T-helper 17 cell (primary cell): ENCODE measurements at regions not wholly inside any gene's neighbourhood (a gene's known extent, or its start where the extent isn't known, plus 50 kb on each side); places are given as distances from the start of the nearest gene placed in this dataset.

Experiments
- ATAC-seq: fragments of 150-1000 bp; cut with Tn5 transposase; 2 replicates; pipeline ENCODE4 v1.10.0; 2021; ENCODE audit warnings: mild to moderate bottlenecking, moderate library complexity
- DNase-seq, 3 donors: peaks; one replicate each; pipeline versions ENCODE4 v3.0.0 to v3.0.0-alpha.2; 2020 to 2021
- H3K9me3 ChIP-seq: one replicate; pipeline ENCODE4 v1.7.0; 2013; ENCODE audit warnings: low read length, mild to moderate bottlenecking; ENCODE audit not compliant: control insufficient read depth, poor library complexity, severe bottlenecking
- H3K27ac Mint-ChIP-seq: one replicate; pipeline ENCODE4 v1.8.0; 2022; ENCODE audit warnings: mild to moderate bottlenecking, moderate library complexity, mixed read lengths
- H3K27me3 Mint-ChIP-seq: one replicate; pipeline ENCODE4 v1.8.0; 2022; ENCODE audit warnings: mixed read lengths
- H3K36me3 Mint-ChIP-seq: one replicate; pipeline ENCODE4 v1.8.0; 2022; ENCODE audit warnings: low read depth, mixed read lengths
- H3K4me1 Mint-ChIP-seq: one replicate; pipeline ENCODE4 v1.8.0; 2022; ENCODE audit warnings: mild to moderate bottlenecking, mixed read lengths
- H3K4me3 Mint-ChIP-seq: one replicate; pipeline ENCODE4 v1.8.0; 2022; ENCODE audit warnings: mild to moderate bottlenecking, moderate library complexity, mixed read lengths

GRCh38 chr2:238638982-238639628, 208.8 kb upstream of the TWIST2 start:
- H3K27me3 Mint-ChIP-seq, result peaks cover 58% of the 10 kb centered on the region
- H3K27ac Mint-ChIP-seq, result no peak overlapping the region
- no peak overlapping the region for H3K4me3 Mint-ChIP-seq
- H3K4me1 Mint-ChIP-seq, result no peaks in the 10 kb centered on the region
- no peaks in the 10 kb centered on the region for H3K36me3 Mint-ChIP-seq
- ATAC-seq, result no peak
- no peak for DNase-seq
- no peaks in the 10 kb centered on the region for H3K9me3 ChIP-seq

- Mint-ChIP-seq H3K36me3 (no peaks in the 10 kb centered on the region), H3K27ac (no peak overlapping the region), H3K4me3 (no peak overlapping the region), H3K4me1 (no peaks in the 10 kb centered on the region), H3K27me3 (peaks cover 48% of the 10 kb centered on the region)
- ATAC-seq (no peak), DNase-seq (no peak)
- H3K9me3 ChIP-seq, result no peaks in the 10 kb centered on the region
Observed at GRCh38 chr2:238640486-238640885, 207.4 kb upstream of the TWIST2 start.

DNA sequence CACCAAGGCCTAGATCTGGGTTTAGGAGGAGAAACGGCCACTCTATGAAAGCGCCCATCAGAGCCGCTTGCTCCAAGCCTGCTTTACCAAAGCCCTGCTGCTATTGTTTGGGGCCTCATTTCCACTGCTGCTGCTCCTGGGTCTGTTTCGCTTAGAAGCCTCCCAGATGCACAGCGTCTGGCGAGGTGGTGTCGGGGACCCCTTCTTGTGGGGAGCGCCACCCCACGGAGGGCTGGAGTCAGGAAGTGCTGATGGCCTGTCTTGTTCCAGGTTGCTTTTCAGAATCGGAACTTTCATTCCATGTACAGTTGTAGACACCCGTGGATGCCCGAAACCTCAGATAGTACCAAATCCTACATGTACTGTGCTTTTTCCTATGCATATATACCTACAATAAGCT, 204.9 kb upstream of the TWIST2 start:
- Mint-ChIP-seq H3K27ac (no peak overlapping the region), H3K4me1 (no peaks in the 10 kb centered on the region), H3K36me3 (no peaks in the 10 kb centered on the region), H3K4me3 (no peak overlapping the region), H3K27me3 (peaks cover 38% of the 10 kb centered on the region)
- no peak for ATAC-seq
- no peaks in the 10 kb centered on the region for H3K9me3 ChIP-seq
- DNase-seq, result no peak

GRCh38 chr2:238643400-238643907, 204.4 kb upstream of the TWIST2 start:
- no peak for ATAC-seq
- no peaks in the 10 kb centered on the region for H3K9me3 ChIP-seq
- H3K4me3 Mint-ChIP-seq, result no peak overlapping the region
- peaks cover 35% of the 10 kb centered on the region for H3K27me3 Mint-ChIP-seq
- DNase-seq, result no peak
- H3K27ac Mint-ChIP-seq, result no peak overlapping the region
- no peaks in the 10 kb centered on the region for H3K36me3 Mint-ChIP-seq
- no peaks in the 10 kb centered on the region for H3K4me1 Mint-ChIP-seq

- ATAC-seq, result no peak
- no peaks in the 10 kb centered on the region for H3K36me3 Mint-ChIP-seq
Observed at GRCh38 chr2:238644095-238645081, 203.5 kb upstream of the TWIST2 start.

GRCh38 chr2:238645095-238645494, 202.8 kb upstream of the TWIST2 start:
- no peak overlapping the region for H3K4me3 Mint-ChIP-seq
- no peak for ATAC-seq

More at GRCh38 chr2:238644095-238645081, 203.5 kb upstream of the TWIST2 start:
- no peak for DNase-seq
- no peak overlapping the region for H3K4me3 Mint-ChIP-seq
- no peaks in the 10 kb centered on the region for H3K9me3 ChIP-seq
- H3K4me1 Mint-ChIP-seq, result no peaks in the 10 kb centered on the region
- no peak overlapping the region for H3K27ac Mint-ChIP-seq
- peaks cover 31% of the 10 kb centered on the region for H3K27me3 Mint-ChIP-seq

DNA sequence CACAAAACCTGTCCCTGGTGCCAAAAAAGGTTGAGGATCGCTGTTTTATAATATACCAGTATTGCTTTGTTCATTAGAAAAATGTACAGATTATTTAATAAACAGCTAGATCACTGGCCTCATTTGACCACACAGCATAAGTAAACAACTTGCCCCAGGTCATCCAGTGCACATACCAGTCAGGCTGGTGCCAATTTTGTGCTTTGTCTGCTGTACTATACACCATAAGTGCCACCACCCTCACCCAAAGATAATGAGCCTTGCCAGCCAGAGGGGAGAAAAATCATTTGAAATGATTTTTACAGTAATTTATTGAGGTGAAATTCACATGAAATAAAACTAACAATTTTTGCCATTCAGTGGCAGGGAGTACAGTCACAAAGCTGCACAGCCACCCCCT, 202.2 kb upstream of the TWIST2 start:
- H3K4me1 Mint-ChIP-seq, result no peaks in the 10 kb centered on the region
- H3K27ac Mint-ChIP-seq, result no peak overlapping the region
- peaks cover 27% of the 10 kb centered on the region for H3K27me3 Mint-ChIP-seq
- no peak overlapping the region for H3K4me3 Mint-ChIP-seq
- H3K36me3 Mint-ChIP-seq, result no peaks in the 10 kb centered on the region
- H3K9me3 ChIP-seq, result no peaks in the 10 kb centered on the region
- no peak for DNase-seq
- no peak for ATAC-seq

More at GRCh38 chr2:238645095-238645494, 202.8 kb upstream of the TWIST2 start:
- Mint-ChIP-seq H3K27ac (no peak overlapping the region), H3K4me1 (no peaks in the 10 kb centered on the region), H3K36me3 (no peaks in the 10 kb centered on the region), H3K27me3 (peaks cover 31% of the 10 kb centered on the region)
- H3K9me3 ChIP-seq, result no peaks in the 10 kb centered on the region
- DNase-seq, result no peak

- Mint-ChIP-seq H3K4me1 (no peaks in the 10 kb centered on the region), H3K27ac (no peak overlapping the region), H3K27me3 (peaks cover 22% of the 10 kb centered on the region), H3K4me3 (no peak overlapping the region), H3K36me3 (no peaks in the 10 kb centered on the region)
- ATAC-seq (no peak), DNase-seq (no peak)
- H3K9me3 ChIP-seq, result no peaks in the 10 kb centered on the region
Observed at GRCh38 chr2:238646281-238646680, 201.6 kb upstream of the TWIST2 start.

GRCh38 chr2:238646803-238647202, 201.1 kb upstream of the TWIST2 start:
- ATAC-seq (no peak), DNase-seq (no peak)
- Mint-ChIP-seq H3K4me3 (no peak overlapping the region), H3K27ac (no peak overlapping the region), H3K27me3 (peaks cover 22% of the 10 kb centered on the region), H3K4me1 (no peaks in the 10 kb centered on the region), H3K36me3 (no peaks in the 10 kb centered on the region)
- H3K9me3 ChIP-seq, result no peaks in the 10 kb centered on the region

- Mint-ChIP-seq H3K36me3 (no peaks in the 10 kb centered on the region), H3K27me3 (peaks cover 33% of the 10 kb centered on the region), H3K27ac (no peak overlapping the region), H3K4me1 (no peaks in the 10 kb centered on the region), H3K4me3 (no peak overlapping the region)
- ATAC-seq, result no peak
- DNase-seq, result no peak
- no peaks in the 10 kb centered on the region for H3K9me3 ChIP-seq
Observed at GRCh38 chr2:238649123-238649522, 198.8 kb upstream of the TWIST2 start.

DNA sequence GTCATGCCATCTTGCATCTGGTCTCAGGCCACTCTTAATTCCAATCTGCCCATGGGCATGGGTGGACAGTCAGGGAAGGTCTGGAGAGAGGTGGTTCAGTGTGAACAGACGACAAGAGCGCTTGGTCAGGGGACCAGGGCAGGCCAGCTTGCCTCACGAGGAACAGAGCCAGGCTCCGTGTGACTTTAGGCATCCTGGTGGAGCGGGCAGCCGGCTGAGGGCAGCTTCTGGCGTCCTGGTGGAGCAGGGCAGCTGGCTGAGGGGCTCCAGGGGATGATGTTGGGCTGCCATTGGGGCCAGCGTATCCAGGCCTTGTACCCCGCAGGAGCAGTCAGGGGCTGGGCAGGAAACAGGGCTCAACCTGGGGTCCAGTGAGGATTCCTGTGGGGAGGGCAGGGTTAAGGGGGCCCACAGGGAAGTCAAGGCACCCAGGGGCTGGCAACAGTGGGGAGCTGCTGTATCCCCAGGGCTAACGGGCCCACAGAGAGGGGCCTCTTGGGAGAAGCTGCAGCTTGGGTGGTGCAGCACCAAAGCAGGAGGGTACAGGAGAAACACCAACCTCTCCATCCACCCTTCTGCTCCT, 197.9 kb upstream of the TWIST2 start:
- ATAC-seq (no peak), DNase-seq (no peak)
- Mint-ChIP-seq H3K27ac (no peak overlapping the region), H3K4me1 (no peaks in the 10 kb centered on the region), H3K4me3 (no peak overlapping the region), H3K27me3 (peaks cover 38% of the 10 kb centered on the region), H3K36me3 (no peaks in the 10 kb centered on the region)
- H3K9me3 ChIP-seq, result no peaks in the 10 kb centered on the region

- no peaks in the 10 kb centered on the region for H3K9me3 ChIP-seq
- DNase-seq (no peak), ATAC-seq (no peak)
- Mint-ChIP-seq H3K4me1 (no peaks in the 10 kb centered on the region), H3K27ac (no peak overlapping the region), H3K27me3 (peaks cover 38% of the 10 kb centered on the region), H3K36me3 (no peaks in the 10 kb centered on the region), H3K4me3 (no peak overlapping the region)
Observed at GRCh38 chr2:238650536-238650935, 197.3 kb upstream of the TWIST2 start.

DNA sequence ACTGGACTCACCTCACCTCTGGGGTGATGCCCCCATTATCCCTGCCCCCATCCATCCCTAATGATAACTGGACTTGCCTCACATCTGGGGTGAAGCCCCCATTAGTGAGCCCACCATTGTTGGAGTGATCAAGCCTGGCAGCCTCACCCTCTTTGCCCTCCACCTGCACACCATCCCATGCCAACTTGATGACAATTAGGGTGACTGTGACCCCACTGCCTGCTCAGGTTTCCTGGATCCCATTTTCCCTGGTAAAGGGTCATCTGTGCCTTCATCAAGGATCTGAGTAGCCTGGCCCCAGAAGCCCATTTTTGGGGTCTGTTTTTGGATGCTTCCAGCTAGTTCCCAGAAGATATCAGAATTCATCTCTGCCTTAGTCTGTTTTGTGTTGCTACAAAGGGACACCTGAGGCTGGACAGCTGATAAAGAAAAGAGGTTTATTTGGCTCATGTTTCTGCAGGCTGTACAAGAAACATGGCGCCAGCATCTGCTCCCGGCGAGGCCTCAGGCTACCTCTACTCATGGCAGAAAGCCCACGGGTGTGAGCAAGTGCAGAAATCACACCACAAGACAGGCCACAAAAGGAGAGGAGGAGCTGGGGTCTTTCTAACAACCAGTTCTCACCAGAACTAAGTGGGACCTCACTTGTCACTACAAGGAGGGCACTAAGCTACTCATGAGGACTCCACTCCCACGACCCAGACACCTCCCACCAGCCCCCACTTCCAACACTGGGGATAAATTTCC, 196.4 kb upstream of the TWIST2 start:
- DNase-seq (no peak), ATAC-seq (no peak)
- H3K9me3 ChIP-seq, result no peaks in the 10 kb centered on the region
- no peaks in the 10 kb centered on the region for H3K36me3 Mint-ChIP-seq
- H3K27ac Mint-ChIP-seq, result no peak overlapping the region
- peaks cover 43% of the 10 kb centered on the region for H3K27me3 Mint-ChIP-seq
- no peaks in the 10 kb centered on the region for H3K4me1 Mint-ChIP-seq
- H3K4me3 Mint-ChIP-seq, result no peak overlapping the region
